ENCODE measurements at regions not wholly inside any gene's neighbourhood (a gene's known extent, or its start where the extent isn't known, plus 50 kb on each side); places are given as distances from the start of the nearest gene placed in this dataset.

DNA sequence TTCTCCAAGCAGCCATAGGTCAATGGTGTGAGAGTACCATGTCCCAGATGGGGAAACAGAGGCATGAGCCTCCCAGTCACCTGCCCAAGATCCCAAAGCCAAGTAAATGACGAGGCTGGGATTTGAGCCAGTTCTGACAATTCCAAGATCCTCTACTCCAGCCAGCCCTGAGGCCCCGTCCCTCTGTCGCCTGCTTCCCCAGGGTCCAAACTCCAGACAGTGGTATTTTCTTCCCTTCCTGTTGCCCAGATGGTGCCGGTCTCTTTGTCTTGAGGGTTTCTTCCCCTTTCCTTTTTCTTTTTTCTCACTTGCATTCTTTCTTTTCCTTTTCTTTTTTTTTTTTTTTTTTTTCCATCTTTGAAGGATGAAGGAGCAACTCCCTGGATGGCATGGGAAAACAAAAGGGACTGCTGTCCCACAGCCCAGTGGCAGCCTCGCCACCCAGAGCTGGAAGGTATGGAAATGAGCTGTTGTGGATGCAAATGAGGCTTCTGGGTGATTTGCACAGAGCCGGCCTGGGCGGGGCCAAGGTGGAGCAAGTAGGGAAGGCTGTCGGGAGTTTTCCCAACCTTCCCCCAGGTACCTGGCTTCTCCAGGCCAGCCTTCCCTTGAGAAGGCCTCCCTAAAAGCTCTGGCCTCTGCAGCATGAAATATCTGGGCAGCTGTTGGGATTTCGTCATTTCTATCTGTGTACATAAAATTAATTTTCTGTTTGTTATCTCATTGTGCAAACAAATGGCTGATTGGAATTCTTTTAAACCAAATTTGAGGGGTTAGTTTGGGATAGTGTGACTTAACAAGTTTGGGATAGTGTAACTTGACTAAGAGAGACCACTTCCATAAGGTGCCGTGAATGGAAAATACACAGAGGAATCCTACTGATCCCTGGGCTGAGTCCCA, 146.8 kb downstream of the MN1 start:
- Histone ChIP-seq H3K9me3 (no peaks in the 10 kb centered on the region), H3K36me3 (no peaks in the 10 kb centered on the region), H3K27ac (no peak overlapping the region), H3K4me1 (ENCODE audit: control insufficient read depth in 1 of 2, insufficient read depth in 1 of 2, low read depth in 1 of 2, low read length in 1 of 2) (no peaks in the 10 kb centered on the region), H3K4me3 (ENCODE audit: low read depth in 1 of 2, low read length in 1 of 2) (no peak overlapping the region), H3K27me3 (no peaks in the 10 kb centered on the region)
- TF ChIP-seq, protein P1, sequence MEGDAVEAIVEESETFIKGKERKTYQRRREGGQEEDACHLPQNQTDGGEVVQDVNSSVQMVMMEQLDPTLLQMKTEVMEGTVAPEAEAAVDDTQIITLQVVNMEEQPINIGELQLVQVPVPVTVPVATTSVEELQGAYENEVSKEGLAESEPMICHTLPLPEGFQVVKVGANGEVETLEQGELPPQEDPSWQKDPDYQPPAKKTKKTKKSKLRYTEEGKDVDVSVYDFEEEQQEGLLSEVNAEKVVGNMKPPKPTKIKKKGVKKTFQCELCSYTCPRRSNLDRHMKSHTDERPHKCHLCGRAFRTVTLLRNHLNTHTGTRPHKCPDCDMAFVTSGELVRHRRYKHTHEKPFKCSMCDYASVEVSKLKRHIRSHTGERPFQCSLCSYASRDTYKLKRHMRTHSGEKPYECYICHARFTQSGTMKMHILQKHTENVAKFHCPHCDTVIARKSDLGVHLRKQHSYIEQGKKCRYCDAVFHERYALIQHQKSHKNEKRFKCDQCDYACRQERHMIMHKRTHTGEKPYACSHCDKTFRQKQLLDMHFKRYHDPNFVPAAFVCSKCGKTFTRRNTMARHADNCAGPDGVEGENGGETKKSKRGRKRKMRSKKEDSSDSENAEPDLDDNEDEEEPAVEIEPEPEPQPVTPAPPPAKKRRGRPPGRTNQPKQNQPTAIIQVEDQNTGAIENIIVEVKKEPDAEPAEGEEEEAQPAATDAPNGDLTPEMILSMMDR (IDR thresholded peaks at IDR 0.05): no peak

DNA sequence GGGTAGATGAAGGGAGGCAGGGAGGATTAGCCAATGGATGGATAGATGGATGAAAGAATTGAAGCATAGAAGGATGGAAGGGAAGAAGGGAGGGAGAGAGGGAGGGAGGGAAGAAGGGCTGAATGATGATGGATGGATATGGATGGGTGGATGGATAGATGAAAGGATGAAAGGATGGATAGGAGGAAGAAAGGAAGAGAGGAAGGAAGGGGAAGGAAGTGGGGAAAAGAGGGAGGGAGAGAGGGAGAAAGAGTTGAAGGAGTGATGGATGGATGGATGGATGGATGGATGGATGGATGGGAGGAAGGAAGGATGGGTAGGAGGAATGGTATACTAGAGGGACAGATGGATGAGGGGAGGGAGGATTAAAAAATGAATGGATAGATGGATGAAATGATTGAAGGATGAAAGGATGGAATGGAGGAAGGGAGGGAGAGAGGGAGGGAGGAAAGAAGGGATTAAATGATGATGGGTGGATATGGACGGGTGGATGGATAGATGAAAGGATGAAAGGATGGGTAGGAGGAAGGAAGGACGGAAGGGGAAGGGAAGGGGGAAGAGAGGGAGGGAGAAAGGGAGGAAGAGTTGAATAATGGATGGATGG, 145.9 kb downstream of the MN1 start:
- H3K27me3 ChIP-seq: no peaks in the 10 kb centered on the region
- H3K36me3 ChIP-seq: no peaks in the 10 kb centered on the region
- H3K9me3 ChIP-seq: no peaks in the 10 kb centered on the region
- no peaks in the 10 kb centered on the region for H3K4me1 ChIP-seq (ENCODE audit: control insufficient read depth in 1 of 2, insufficient read depth in 1 of 2, low read depth in 1 of 2, low read length in 1 of 2)
- no peak overlapping the region for H3K4me3 ChIP-seq (ENCODE audit: low read depth in 1 of 2, low read length in 1 of 2)
- TF ChIP-seq, protein P1 (IDR thresholded peaks at IDR 0.05): no peak
- no peak overlapping the region for H3K27ac ChIP-seq

DNA sequence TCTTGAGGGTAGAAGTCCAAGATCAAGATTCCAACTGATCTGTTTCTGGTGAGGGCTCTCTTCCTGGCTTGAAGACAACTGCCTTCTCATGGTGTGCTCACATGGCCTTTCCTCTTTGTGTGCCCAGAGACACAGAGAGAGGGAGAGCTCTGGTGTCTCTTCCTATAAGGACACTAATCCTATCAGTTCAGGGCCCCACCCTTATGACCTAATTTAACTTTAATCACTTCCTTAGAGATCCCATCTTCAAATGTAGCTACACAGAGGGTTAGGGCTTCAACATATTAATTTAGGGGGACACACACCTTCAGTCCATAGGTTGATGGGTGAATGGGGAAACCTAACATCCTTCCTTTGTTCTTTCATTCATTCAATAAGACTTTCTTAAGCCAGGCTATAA, 144.6 kb downstream of the MN1 start:
- Histone ChIP-seq H3K4me1 (ENCODE audit: control insufficient read depth in 1 of 2, insufficient read depth in 1 of 2, low read depth in 1 of 2, low read length in 1 of 2) (no peaks in the 10 kb centered on the region), H3K4me3 (ENCODE audit: low read depth in 1 of 2, low read length in 1 of 2) (no peak overlapping the region), H3K27me3 (no peaks in the 10 kb centered on the region), H3K36me3 (no peaks in the 10 kb centered on the region), H3K9me3 (no peaks in the 10 kb centered on the region), H3K27ac (no peak overlapping the region)
- TF ChIP-seq, protein P1 (IDR thresholded peaks at IDR 0.05): no peak

DNA sequence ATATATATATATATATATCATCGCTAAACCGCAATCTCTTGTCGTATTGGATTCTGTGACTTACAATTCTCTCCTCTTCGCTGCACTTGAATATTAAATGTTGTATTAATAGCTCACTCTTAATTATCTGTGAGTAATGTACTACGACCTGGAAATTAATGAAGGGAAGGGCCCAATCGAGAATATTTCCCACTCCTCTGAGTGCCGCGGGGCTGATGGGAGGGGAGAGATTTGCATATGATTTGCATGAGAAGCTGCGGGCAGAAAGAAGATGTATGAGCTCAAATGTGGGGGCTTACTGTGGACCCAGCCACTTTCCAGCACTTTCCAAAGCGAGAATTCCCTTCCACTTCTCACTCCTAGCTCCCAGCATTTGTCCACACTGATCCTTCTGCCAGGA, 141.2 kb downstream of the MN1 start:
- no peaks in the 10 kb centered on the region for H3K27me3 ChIP-seq

DNA sequence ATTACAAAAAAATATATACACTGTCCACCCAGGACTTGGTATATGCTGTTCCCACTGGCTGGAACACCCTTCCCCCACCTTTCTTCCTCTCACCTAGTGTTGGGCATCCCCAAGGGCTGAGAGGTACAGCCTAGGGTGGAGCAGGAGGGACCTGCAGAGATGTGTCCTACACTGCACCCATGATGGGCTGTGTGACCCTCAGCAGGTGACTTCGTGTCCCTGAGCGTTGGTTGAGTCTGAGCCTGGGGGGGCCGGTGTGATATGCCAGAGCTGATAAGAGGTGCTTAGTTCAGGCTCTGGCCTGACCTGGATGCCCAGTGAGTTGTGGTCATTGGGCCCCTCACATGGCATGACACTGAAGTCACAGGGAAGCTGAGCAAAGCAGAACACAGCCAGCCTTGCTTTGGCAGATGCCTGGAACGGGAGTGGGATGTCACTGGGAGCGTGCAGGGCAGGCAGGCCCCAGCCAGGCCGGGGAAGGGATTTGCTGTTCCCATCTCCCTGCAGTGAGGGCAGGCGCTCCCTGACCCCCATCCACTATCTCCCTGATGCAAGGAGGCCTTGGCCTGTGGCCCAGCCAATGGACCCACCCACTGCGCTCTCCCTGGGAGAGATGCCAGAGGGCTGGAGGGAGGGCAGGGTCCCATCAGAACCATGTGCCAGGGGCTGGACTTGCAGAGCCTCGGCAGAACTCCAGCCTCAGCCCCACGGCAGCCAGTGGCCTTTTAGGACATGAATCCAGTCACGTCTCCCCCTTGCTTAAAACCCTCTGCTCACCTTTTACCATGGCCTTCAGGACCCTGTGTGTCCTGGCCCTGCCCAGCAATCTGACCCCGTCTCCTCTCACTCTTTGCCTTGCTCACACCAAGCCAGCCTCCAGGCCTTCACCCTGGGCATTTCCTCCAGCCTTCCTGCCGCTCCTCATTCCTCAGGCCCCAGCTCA, 138.9 kb downstream of the MN1 start:
- TF ChIP-seq, protein P1 (IDR thresholded peaks at IDR 0.05): no peak

More for the DNA sequence above, 141.2 kb downstream of the MN1 start:
- Histone ChIP-seq H3K36me3 (no peaks in the 10 kb centered on the region), H3K27ac (no peak overlapping the region), H3K9me3 (no peaks in the 10 kb centered on the region), H3K4me3 (ENCODE audit: low read depth in 1 of 2, low read length in 1 of 2) (no peak overlapping the region), H3K4me1 (ENCODE audit: control insufficient read depth in 1 of 2, insufficient read depth in 1 of 2, low read depth in 1 of 2, low read length in 1 of 2) (no peaks in the 10 kb centered on the region)
- TF ChIP-seq, protein P1 (IDR thresholded peaks at IDR 0.05): no peak

More for the DNA sequence above, 138.9 kb downstream of the MN1 start:
- no peaks in the 10 kb centered on the region for H3K9me3 ChIP-seq
- H3K27ac ChIP-seq: no peak overlapping the region
- H3K36me3 ChIP-seq: no peaks in the 10 kb centered on the region
- no peaks in the 10 kb centered on the region for H3K4me1 ChIP-seq (ENCODE audit: control insufficient read depth in 1 of 2, insufficient read depth in 1 of 2, low read depth in 1 of 2, low read length in 1 of 2)
- no peaks in the 10 kb centered on the region for H3K27me3 ChIP-seq
- no peak overlapping the region for H3K4me3 ChIP-seq (ENCODE audit: low read depth in 1 of 2, low read length in 1 of 2)
